ENCODE measurements at regions not wholly inside any gene's neighbourhood (a gene's known extent, or its start where the extent isn't known, plus 50 kb on each side); places are given as distances from the start of the nearest gene placed in this dataset.
A peak's percentile ranks its signal among the peaks of the same experiment; 100 is the strongest.
"Not testable (repeated sequence)": the region's sequence is repeated elsewhere in the genome, so short reads cannot be mapped to it uniquely, and the experiment has no call there.

- no peak overlapping the region for H3K4me3 Mint-ChIP-seq
- peaks cover 12% of the 10 kb centered on the region for H3K4me1 Mint-ChIP-seq (ENCODE audit: low read depth)
- no peaks in the 10 kb centered on the region for H3K9me3 Mint-ChIP-seq
- DNase-seq (ENCODE audit: low spot score) = no peak
- H3K27ac Mint-ChIP-seq = no peak overlapping the region
- H3K36me3 Mint-ChIP-seq (ENCODE audit: low read depth) = no peaks in the 10 kb centered on the region
- H3K27me3 Mint-ChIP-seq (ENCODE audit: low read depth) = peaks cover 3% of the 10 kb centered on the region
These were observed 51.9 kb upstream of the PTPRJ start for GRCh38 chr11:47928426-47928825.

DNA sequence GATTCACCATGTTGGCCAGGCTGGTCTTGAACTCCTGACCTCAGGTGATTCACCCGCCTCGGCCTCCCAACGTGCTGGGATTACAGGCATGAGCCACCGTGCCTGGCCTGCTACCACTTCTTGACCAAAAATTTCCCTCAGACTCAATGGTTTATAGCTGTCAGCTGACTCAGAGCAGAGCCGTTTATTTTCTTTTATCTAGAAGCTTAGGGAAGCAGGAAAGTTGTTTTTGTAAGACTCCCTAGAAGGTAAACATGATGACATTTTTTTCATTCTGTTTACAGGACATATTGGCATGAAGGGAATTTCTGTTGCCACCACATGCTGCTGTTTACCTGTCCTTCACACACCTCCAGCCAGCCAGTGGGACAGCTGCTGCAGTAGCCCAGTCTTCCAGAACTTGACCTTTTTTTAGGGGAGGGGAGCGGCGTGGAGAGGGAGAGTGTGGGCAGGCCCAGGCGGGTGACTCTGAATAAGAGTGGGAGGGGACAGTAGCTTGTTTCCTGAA, 56.1 kb upstream of the PTPRJ start:
- Mint-ChIP-seq H3K27me3 (ENCODE audit: low read depth) (peaks cover 3% of the 10 kb centered on the region), H3K4me3 (no peak overlapping the region), H3K9me3 (no peaks in the 10 kb centered on the region), H3K36me3 (ENCODE audit: low read depth) (no peaks in the 10 kb centered on the region), H3K27ac (no peak overlapping the region), H3K4me1 (ENCODE audit: low read depth) (peaks cover 33% of the 10 kb centered on the region)
- no peak for DNase-seq (ENCODE audit: low spot score)

DNA sequence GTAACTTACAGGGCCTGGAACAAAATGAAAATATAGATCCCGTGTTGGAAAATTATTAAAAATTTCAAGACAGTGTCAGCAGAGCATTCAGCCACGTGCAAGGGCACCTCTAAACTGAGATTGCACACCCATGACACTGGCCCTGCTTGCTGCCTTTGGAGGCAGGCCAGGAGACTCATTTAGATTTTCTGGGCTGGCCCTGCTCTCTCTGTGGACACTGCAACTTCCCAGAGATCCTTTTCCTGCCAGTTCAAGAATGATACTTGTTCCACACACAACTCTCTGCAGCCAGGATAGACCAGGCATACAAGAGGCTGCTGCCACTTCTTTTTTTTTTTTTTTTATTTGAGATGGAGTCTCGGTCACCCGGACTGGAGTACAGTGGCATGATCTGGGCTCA, 56.7 kb upstream of the PTPRJ start:
- Mint-ChIP-seq H3K27me3 (ENCODE audit: low read depth) (peaks cover 3% of the 10 kb centered on the region), H3K36me3 (ENCODE audit: low read depth) (no peaks in the 10 kb centered on the region), H3K27ac (no peak overlapping the region), H3K4me3 (no peak overlapping the region), H3K4me1 (ENCODE audit: low read depth) (peaks cover 36% of the 10 kb centered on the region), H3K9me3 (no peaks in the 10 kb centered on the region)
- DNase-seq (ENCODE audit: low spot score) = no peak

DNA sequence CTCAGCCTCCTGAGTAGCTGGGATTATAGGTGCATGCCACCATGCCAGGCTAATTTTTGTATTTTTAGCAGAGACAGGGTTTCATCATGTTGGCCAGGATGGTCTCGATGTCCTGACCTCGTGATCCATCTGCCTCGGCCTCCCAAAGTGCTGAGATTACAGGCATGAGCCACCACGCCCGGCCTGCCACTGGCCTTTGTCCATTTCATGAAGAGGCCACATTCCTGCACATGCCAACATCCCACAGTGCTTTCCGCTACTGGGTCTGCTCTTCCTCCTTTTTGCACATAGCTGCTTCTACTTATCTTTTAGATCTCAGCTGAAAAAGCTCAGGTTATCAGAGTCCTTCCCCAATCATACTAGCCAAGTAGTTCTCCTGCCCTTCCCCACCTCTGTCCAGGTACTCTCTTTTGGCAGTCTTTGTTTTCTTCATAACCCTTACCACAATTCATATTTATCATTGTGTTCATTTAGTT, 59.2 kb upstream of the PTPRJ start:
- H3K27ac Mint-ChIP-seq = peak overlapping the region; percentile 42
- peaks cover 38% of the 10 kb centered on the region for H3K4me1 Mint-ChIP-seq (ENCODE audit: low read depth)
- H3K27me3 Mint-ChIP-seq (ENCODE audit: low read depth); H3K36me3 Mint-ChIP-seq (ENCODE audit: low read depth); DNase-seq (ENCODE audit: low spot score); H3K9me3 Mint-ChIP-seq: not testable (repeated sequence)
- H3K4me3 Mint-ChIP-seq = peak overlapping the region; percentile 68

- Mint-ChIP-seq H3K4me3 (no peak overlapping the region), H3K27me3 (ENCODE audit: low read depth) (no peaks in the 10 kb centered on the region), H3K27ac (peak overlapping the region; percentile 34), H3K4me1 (ENCODE audit: low read depth) (peaks cover 44% of the 10 kb centered on the region), H3K36me3 (ENCODE audit: low read depth) (no peaks in the 10 kb centered on the region), H3K9me3 (no peaks in the 10 kb centered on the region)
- no peak for DNase-seq (ENCODE audit: low spot score)
These were observed 61.4 kb upstream of the PTPRJ start for GRCh38 chr11:47918882-47919495.

DNA sequence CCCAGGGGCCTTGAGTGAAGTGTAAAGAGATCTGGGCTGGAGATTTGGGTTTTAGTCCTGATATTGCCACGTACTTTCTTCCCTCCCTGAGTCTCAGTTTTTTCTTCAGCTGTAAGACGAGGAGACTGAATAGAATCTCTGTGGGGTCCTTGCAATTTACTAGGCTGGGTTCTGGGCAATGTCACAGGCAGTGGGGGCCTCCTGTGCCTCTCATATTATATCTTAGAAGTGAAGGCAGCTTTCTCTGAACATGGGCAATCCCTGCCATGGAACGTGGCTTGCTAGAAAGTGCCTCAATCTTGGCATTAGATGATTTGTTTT, 62.0 kb upstream of the PTPRJ start:
- H3K36me3 Mint-ChIP-seq (ENCODE audit: low read depth) = no peaks in the 10 kb centered on the region
- DNase-seq (ENCODE audit: low spot score) = no peak
- H3K4me1 Mint-ChIP-seq (ENCODE audit: low read depth) = peaks cover 45% of the 10 kb centered on the region
- no peaks in the 10 kb centered on the region for H3K9me3 Mint-ChIP-seq
- H3K27me3 Mint-ChIP-seq (ENCODE audit: low read depth) = no peaks in the 10 kb centered on the region
- no peak overlapping the region for H3K27ac Mint-ChIP-seq
- no peak overlapping the region for H3K4me3 Mint-ChIP-seq

DNA sequence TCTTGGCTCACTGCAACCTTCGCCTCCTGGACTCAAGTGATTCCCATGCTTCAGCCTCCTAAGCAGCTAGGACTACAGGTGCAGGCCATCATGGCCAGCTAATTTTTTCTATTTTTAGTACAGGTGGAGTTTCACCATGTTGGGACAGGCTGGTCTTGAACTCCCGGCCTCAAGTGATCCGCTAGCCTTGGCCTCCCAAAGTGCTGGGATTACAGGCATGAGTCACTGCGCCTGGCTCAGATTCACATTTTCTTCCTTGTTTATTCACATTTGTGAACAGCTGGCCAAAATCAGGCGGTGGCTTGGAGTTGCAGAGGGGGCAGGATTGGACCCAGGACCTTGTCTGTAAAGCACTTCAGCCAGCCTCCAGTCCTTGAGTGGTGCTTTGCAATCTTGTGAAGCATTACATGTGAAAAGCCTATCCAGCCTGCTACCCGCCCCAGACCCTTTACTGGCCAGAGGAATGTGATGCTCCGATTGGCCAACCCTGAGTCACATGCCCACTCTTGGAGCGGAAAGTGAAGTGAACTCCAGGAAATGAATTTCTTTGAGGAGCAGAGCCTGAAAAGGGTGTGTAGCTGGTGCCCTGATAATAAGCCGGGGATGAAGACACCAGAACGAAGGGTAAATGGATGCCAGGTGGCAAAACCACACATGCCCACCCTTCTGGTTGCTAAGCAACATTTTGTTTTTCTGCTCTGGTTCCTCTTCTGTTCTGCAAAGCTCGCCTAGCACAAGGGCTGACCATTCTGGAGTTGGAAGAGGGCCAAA, 62.6 kb upstream of the PTPRJ start:
- DNase-seq (ENCODE audit: low spot score) = no peak
- Mint-ChIP-seq H3K27me3 (ENCODE audit: low read depth) (no peaks in the 10 kb centered on the region), H3K4me3 (no peak overlapping the region), H3K9me3 (no peaks in the 10 kb centered on the region), H3K4me1 (ENCODE audit: low read depth) (peaks cover 45% of the 10 kb centered on the region), H3K36me3 (ENCODE audit: low read depth) (no peaks in the 10 kb centered on the region), H3K27ac (no peak overlapping the region)

GRCh38 chr11:47916361-47916841, 64.0 kb upstream of the PTPRJ start:
- H3K27ac Mint-ChIP-seq = no peak overlapping the region

GRCh38 chr11:47915783-47916182, 64.6 kb upstream of the PTPRJ start:
- DNase-seq (ENCODE audit: low spot score) = no peak
- H3K4me1 Mint-ChIP-seq (ENCODE audit: low read depth) = peaks cover 37% of the 10 kb centered on the region
- no peak overlapping the region for H3K4me3 Mint-ChIP-seq
- H3K9me3 Mint-ChIP-seq = no peaks in the 10 kb centered on the region
- H3K27ac Mint-ChIP-seq = no peak overlapping the region
- H3K27me3 Mint-ChIP-seq (ENCODE audit: low read depth) = no peaks in the 10 kb centered on the region
- no peaks in the 10 kb centered on the region for H3K36me3 Mint-ChIP-seq (ENCODE audit: low read depth)

More at GRCh38 chr11:47916361-47916841, 64.0 kb upstream of the PTPRJ start:
- DNase-seq (ENCODE audit: low spot score) = no peak
- Mint-ChIP-seq H3K4me1 (ENCODE audit: low read depth) (peaks cover 44% of the 10 kb centered on the region), H3K9me3 (no peaks in the 10 kb centered on the region), H3K27me3 (ENCODE audit: low read depth) (no peaks in the 10 kb centered on the region), H3K4me3 (no peak overlapping the region), H3K36me3 (ENCODE audit: low read depth) (no peaks in the 10 kb centered on the region)

GRCh38 chr11:47915374-47915773, 65.0 kb upstream of the PTPRJ start:
- H3K27me3 Mint-ChIP-seq (ENCODE audit: low read depth) = no peaks in the 10 kb centered on the region
- peaks cover 34% of the 10 kb centered on the region for H3K4me1 Mint-ChIP-seq (ENCODE audit: low read depth)
- H3K4me3 Mint-ChIP-seq = no peak overlapping the region
- H3K27ac Mint-ChIP-seq = no peak overlapping the region
- H3K36me3 Mint-ChIP-seq (ENCODE audit: low read depth) = no peaks in the 10 kb centered on the region
- DNase-seq (ENCODE audit: low spot score) = no peak
- H3K9me3 Mint-ChIP-seq = no peaks in the 10 kb centered on the region

- DNase-seq (ENCODE audit: low spot score) = no peak
- Mint-ChIP-seq H3K4me1 (ENCODE audit: low read depth) (peaks cover 28% of the 10 kb centered on the region), H3K36me3 (ENCODE audit: low read depth) (no peaks in the 10 kb centered on the region)
These were observed 65.6 kb upstream of the PTPRJ start for GRCh38 chr11:47914743-47915142.

GRCh38 chr11:47913529-47914244, 65.5 kb upstream of the NUP160 start:
- Mint-ChIP-seq H3K27me3 (ENCODE audit: low read depth) (no peaks in the 10 kb centered on the region), H3K9me3 (no peaks in the 10 kb centered on the region), H3K4me1 (ENCODE audit: low read depth) (peaks cover 19% of the 10 kb centered on the region), H3K4me3 (no peak overlapping the region), H3K27ac (no peak overlapping the region), H3K36me3 (ENCODE audit: low read depth) (no peaks in the 10 kb centered on the region)
- DNase-seq (ENCODE audit: low spot score) = no peak

More at GRCh38 chr11:47914743-47915142, 65.6 kb upstream of the PTPRJ start:
- Mint-ChIP-seq H3K27ac (no peak overlapping the region), H3K4me3 (no peak overlapping the region), H3K27me3 (ENCODE audit: low read depth) (no peaks in the 10 kb centered on the region), H3K9me3 (no peaks in the 10 kb centered on the region)

- no peak for DNase-seq (ENCODE audit: low spot score)
- no peaks in the 10 kb centered on the region for H3K9me3 Mint-ChIP-seq
- peaks cover 18% of the 10 kb centered on the region for H3K4me1 Mint-ChIP-seq (ENCODE audit: low read depth)
- no peaks in the 10 kb centered on the region for H3K27me3 Mint-ChIP-seq (ENCODE audit: low read depth)
- no peak overlapping the region for H3K4me3 Mint-ChIP-seq
- H3K27ac Mint-ChIP-seq = no peak overlapping the region
- no peaks in the 10 kb centered on the region for H3K36me3 Mint-ChIP-seq (ENCODE audit: low read depth)
These were observed 64.8 kb upstream of the NUP160 start for GRCh38 chr11:47912843-47913437.

DNA sequence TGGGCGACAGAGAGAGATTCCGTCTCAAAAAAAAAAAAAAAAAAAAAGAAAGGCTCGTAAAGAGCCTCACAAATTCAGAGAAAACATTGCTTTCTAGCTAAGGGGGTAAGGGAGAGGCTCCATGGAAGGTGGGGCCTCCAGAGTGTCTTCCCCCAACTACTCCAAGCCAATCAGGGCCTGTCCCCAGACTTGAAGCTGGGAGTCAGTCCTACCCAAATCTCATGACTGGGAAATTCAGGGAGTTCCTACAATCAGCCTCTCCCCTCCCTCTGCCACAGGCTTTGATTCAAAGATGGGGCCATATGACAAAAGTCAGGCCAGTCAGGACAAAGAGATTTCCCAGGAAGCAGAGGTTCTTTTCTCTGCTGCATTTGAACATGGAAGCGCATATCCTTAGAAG, 63.0 kb upstream of the NUP160 start:
- no peak for DNase-seq (ENCODE audit: low spot score)
- Mint-ChIP-seq H3K4me3 (no peak overlapping the region), H3K27me3 (ENCODE audit: low read depth) (no peaks in the 10 kb centered on the region)

More for the DNA sequence above, 63.0 kb upstream of the NUP160 start:
- H3K9me3 Mint-ChIP-seq = no peaks in the 10 kb centered on the region
- H3K27ac Mint-ChIP-seq = no peak overlapping the region
- H3K4me1 Mint-ChIP-seq (ENCODE audit: low read depth) = peaks cover 15% of the 10 kb centered on the region
- H3K36me3 Mint-ChIP-seq (ENCODE audit: low read depth) = no peaks in the 10 kb centered on the region

Data from T-helper 2 cell treated with Interferon-gamma antibody and Interleukin-4, amounts not matched to agents 5 μg/mL and 100 μg/mL, for 36 hours (primary cell).